ENCODE measurements at regions not wholly inside any gene's neighbourhood (a gene's known extent, or its start where the extent isn't known, plus 50 kb on each side); places are given as distances from the start of the nearest gene placed in this dataset.

GRCh38 chr5:54361691-54362411, 51.5 kb upstream of the ARL15 start:
- no peak for DNase-seq (ENCODE audit: low read depth in 1 of 2, low spot score in 2 of 2)
- H3K36me3 ChIP-seq, result no peaks in the 10 kb centered on the region
- H3K27me3 ChIP-seq (replicated peaks), result no peaks in the 10 kb centered on the region
- no peaks in the 10 kb centered on the region for H3K9me3 ChIP-seq (replicated peaks)
- no peak overlapping the region for H3K27ac ChIP-seq
- no peak overlapping the region for H3K4me3 ChIP-seq
- H3K4me1 ChIP-seq (replicated peaks), result peaks cover 24% of the 10 kb centered on the region

DNA sequence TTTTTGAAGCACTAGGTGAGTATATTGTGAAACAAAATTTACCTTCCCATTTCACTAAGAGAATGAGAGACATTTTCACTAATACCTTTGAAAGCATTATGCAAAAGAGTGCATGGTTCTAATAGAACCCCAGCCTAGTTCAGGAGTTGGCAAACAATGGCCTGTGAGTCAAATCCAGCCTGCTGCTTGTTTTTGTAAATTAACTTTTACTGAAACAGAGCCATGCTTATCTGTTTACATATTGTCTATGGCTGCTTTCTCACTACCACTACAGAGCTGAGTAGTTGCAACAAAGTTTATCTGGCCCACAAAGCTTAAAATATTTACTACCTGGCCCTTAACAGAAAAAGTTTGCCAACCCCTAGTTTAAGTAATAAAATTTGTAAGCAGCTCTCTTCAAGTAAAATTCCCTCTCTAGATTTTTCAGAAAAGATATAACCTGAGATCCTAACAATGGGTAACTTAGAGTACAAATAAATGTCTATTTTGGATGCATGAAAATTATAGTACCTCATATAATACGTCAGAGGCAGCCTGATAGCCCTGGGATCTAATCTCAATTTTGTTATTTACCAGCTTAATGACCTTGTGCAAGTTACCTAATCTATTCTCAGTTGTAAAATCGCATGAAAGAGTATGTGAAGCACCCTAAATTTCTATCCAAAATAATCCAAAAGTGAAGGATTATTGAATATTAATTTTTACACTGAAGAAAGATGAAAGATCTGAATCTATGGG, 50.7 kb upstream of the ARL15 start:
- H3K4me1 ChIP-seq (replicated peaks), result peaks cover 24% of the 10 kb centered on the region
- no peaks in the 10 kb centered on the region for H3K27me3 ChIP-seq (replicated peaks)
- no peaks in the 10 kb centered on the region for H3K36me3 ChIP-seq
- H3K4me3 ChIP-seq, result no peak overlapping the region
- no peak overlapping the region for H3K27ac ChIP-seq
- DNase-seq (ENCODE audit: low read depth in 1 of 2, low spot score in 2 of 2), result peak in 1 of 2 experiments; percentile 24
- H3K9me3 ChIP-seq (replicated peaks), result no peaks in the 10 kb centered on the region
